Cardiac muscle cell (in vitro differentiated cells and primary cell): ENCODE measurements at regions not wholly inside any gene's neighbourhood (a gene's known extent, or its start where the extent isn't known, plus 50 kb on each side); places are given as distances from the start of the nearest gene placed in this dataset.

Experiments used
- DNase-seq, 2 donors: peaks; one replicate each; pipeline versions ENCODE4 v3.0.0 to v3.0.0-alpha.2; 2010 to 2017; ENCODE audit warnings: low read depth in 1 of 2, low spot score in 1 of 2
- H3K27ac ChIP-seq: fragments of 200-600 bp; sonication (generic); 2 replicates; pipeline ENCODE4 v1.5.1; 2016
- H3K27me3 ChIP-seq: fragments of 200-600 bp; sonication (generic); 2 replicates; pipeline ENCODE4 v1.6.0; 2016; ENCODE audit warnings: control low read depth
- H3K36me3 ChIP-seq: fragments of 200-600 bp; sonication (generic); 2 replicates; pipeline ENCODE4 v1.5.1; 2016; ENCODE audit warnings: control low read depth
- H3K4me1 ChIP-seq: fragments of 200-600 bp; sonication (generic); 2 replicates; pipeline ENCODE4 v1.8.1; 2017; ENCODE audit warnings: low read depth, mild to moderate bottlenecking, mixed run types
- H3K4me3 ChIP-seq: fragments of 200-600 bp; sonication (generic); 2 replicates; pipeline ENCODE4 v1.5.1; 2016; ENCODE audit warnings: mild to moderate bottlenecking
- H3K9me3 ChIP-seq: fragments of 200-600 bp; sonication (generic); 2 replicates; pipeline ENCODE4 v1.5.1; 2017; ENCODE audit warnings: low read depth, mild to moderate bottlenecking, control low read depth
- TF ChIP-seq, protein P1 (sequence below): IDR thresholded peaks from 2 replicates; pipeline ENCODE4 v1.5.1; 2012; ENCODE audit warnings: low read depth, mild to moderate bottlenecking, low read length

DNA sequence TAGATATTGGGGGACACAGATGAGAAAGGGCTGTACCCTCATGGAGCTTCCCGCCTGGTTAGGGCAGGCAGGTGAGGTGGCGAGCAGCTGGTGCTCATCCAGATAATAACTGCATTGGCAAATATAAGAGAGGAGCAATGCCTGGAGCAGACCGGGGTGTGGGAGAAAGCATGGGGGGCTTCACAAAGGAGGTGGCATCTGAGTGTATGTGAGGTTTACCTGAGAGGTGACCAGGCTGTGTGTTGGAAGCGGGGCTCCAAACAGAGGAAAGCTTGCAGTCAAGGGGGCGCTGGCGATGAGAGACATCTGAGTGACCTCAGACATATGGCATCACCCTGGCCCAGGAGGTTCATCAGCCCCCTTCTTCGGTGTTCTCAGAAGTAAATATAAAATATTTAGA is 72.1 kb upstream of the PMEPA1 start:
- no peaks in the 10 kb centered on the region for H3K9me3 ChIP-seq
- H3K4me3 ChIP-seq: no peak overlapping the region
- H3K4me1 ChIP-seq: peaks cover 5% of the 10 kb centered on the region
- DNase-seq: no peak
- no peaks in the 10 kb centered on the region for H3K36me3 ChIP-seq
- H3K27ac ChIP-seq: no peak overlapping the region
- TF ChIP-seq, protein P1, sequence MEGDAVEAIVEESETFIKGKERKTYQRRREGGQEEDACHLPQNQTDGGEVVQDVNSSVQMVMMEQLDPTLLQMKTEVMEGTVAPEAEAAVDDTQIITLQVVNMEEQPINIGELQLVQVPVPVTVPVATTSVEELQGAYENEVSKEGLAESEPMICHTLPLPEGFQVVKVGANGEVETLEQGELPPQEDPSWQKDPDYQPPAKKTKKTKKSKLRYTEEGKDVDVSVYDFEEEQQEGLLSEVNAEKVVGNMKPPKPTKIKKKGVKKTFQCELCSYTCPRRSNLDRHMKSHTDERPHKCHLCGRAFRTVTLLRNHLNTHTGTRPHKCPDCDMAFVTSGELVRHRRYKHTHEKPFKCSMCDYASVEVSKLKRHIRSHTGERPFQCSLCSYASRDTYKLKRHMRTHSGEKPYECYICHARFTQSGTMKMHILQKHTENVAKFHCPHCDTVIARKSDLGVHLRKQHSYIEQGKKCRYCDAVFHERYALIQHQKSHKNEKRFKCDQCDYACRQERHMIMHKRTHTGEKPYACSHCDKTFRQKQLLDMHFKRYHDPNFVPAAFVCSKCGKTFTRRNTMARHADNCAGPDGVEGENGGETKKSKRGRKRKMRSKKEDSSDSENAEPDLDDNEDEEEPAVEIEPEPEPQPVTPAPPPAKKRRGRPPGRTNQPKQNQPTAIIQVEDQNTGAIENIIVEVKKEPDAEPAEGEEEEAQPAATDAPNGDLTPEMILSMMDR: no peak
- peaks cover 3% of the 10 kb centered on the region for H3K27me3 ChIP-seq

DNA sequence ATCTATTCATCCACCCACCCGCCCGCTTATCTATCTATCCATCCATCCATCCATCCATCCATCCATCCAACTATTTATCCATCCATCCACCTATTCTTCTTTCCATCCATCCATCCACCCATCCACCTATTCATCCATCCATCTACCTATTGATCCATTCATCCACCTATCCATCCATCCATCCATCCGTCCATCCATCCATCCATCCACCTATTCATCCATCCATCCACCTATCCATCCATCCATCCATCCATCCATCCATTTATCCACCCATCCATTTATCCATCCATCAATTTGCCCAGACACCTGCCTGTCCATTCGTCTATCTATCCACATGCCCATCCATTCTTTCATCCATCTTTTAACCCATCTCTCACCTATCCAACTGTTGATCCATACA is 71.1 kb upstream of the PMEPA1 start:
- TF ChIP-seq, protein P1: no peak
- Histone ChIP-seq H3K4me1 (peaks cover 5% of the 10 kb centered on the region), H3K4me3 (no peak overlapping the region), H3K36me3 (no peaks in the 10 kb centered on the region), H3K9me3 (no peaks in the 10 kb centered on the region), H3K27ac (no peak overlapping the region), H3K27me3 (peaks cover 3% of the 10 kb centered on the region)
- no peak for DNase-seq

DNA sequence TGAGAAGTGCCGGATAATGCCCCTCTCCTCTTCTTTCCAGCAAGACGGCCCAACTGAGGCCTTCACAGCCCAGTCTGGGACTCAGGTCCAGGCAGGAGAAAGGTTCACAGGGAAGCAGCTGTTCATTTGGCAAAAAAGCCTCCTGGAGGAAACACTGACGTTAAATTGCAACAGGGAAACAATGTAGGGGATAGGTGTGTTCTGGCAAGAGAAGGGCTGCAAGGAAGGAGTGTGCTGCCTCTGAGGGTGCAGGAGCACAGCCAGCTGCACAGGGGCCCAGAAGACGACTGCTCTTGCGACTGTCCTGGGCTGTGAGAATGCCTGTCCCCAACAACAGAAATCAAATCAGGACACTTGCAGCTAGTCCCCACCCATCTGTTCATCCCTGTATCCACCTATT is 70.6 kb upstream of the PMEPA1 start:
- no peak overlapping the region for H3K4me3 ChIP-seq
- no peak overlapping the region for H3K27ac ChIP-seq
- no peaks in the 10 kb centered on the region for H3K36me3 ChIP-seq
- no peak for DNase-seq
- TF ChIP-seq, protein P1: no peak
- H3K4me1 ChIP-seq: peaks cover 5% of the 10 kb centered on the region
- H3K9me3 ChIP-seq: no peaks in the 10 kb centered on the region
- H3K27me3 ChIP-seq: peaks cover 3% of the 10 kb centered on the region

DNA sequence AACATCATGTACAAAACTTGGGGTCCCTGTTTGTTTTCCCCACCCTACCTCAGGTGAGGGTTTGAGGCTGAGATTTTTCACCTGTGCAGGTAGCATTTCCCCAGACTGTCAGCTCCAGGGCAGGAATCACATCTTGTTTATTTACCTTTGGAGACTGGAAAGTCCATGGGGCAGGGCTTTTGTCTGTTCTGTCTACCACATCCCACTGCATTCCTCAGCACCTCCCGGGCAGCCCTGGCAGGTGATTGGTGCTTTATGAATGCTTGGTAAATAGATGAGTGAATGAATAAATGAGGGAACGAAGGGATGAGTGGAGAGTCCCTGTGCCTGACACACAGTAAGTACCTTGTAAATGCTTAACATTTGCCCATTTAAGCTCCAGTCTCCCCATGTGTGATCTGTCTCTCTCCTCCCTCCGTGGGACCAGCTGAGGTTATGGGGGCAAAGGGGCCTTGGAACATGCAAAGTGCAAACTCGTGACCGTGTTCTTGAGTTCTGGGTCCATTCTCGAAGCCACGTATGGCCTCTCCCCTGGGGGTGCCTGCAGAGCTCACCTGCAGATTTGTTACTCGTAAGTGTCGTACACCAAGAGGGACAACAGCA is 69.7 kb upstream of the PMEPA1 start:
- Histone ChIP-seq H3K4me1 (peaks cover 5% of the 10 kb centered on the region), H3K4me3 (no peak overlapping the region), H3K27me3 (peaks cover 3% of the 10 kb centered on the region), H3K27ac (no peak overlapping the region), H3K36me3 (no peaks in the 10 kb centered on the region), H3K9me3 (no peaks in the 10 kb centered on the region)
- no peak for DNase-seq
- TF ChIP-seq, protein P1: no peak

DNA sequence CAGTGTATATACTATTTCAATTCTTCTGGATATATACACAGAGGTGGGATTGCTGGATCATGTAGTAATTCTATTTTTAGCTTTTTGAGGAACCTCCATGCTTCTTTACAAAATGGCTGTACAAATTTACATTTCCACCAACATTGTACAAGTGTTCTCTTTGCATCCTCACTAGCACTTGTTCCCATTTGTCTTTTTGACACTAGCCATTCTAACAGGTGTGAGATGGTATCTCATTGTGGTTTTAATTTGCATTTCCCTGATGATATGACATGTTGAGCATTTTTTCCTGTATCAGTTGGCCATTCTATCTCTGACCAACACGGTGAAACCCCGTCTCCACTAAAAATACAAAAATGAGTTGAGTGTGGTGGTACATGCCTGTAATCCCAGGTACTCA is 68.1 kb upstream of the PMEPA1 start:
- DNase-seq: no peak
- no peak overlapping the region for H3K27ac ChIP-seq
- peaks cover 2% of the 10 kb centered on the region for H3K27me3 ChIP-seq
- H3K9me3 ChIP-seq: no peaks in the 10 kb centered on the region
- no peaks in the 10 kb centered on the region for H3K36me3 ChIP-seq
- H3K4me1 ChIP-seq: peaks cover 5% of the 10 kb centered on the region
- TF ChIP-seq, protein P1: no peak
- H3K4me3 ChIP-seq: no peak overlapping the region
